Esophagus squamous epithelium (tissue), 5 donors: ENCODE measurements at regions not wholly inside any gene's neighbourhood (a gene's known extent, or its start where the extent isn't known, plus 50 kb on each side); places are given as distances from the start of the nearest gene placed in this dataset.

Experiments used
- DNase-seq: peaks from one replicate; lab custom pipeline; 2025; lab: John Stamatoyannopoulos, UW
- H3K27ac ChIP-seq, 4 donors: fragments of 200-600 bp; sonication (generic); one replicate each; pipeline ENCODE4 v1.5.1; 2016 to 2019; ENCODE audit warnings: mild to moderate bottlenecking in 1 of 4
- H3K27me3 ChIP-seq, 4 donors: fragments of 200-600 bp; sonication (generic); 1 replicate in 3 of 4; 2 replicates in 1 of 4; pipeline versions ENCODE4 v1.5.1 to v1.6.0; 2017 to 2021; ENCODE audit warnings: antibody characterized with exemption in 1 of 4
- H3K36me3 ChIP-seq, 3 donors: fragments of 200-600 bp; sonication (generic); one replicate each; pipeline ENCODE4 v1.5.1; 2016 to 2019
- H3K4me1 ChIP-seq, 3 donors: fragments of 200-600 bp; sonication (generic); one replicate each; pipeline ENCODE4 v1.5.1; 2017 to 2019
- H3K4me3 ChIP-seq, 4 donors: fragments of 200-600 bp; sonication (generic); 1 replicate in 3 of 4; 2 replicates in 1 of 4; pipeline ENCODE4 v1.5.1; 2016 to 2019; ENCODE audit warnings: mild to moderate bottlenecking in 2 of 4, moderate library complexity in 1 of 4
- H3K9me3 ChIP-seq, 3 donors: fragments of 200-600 bp; sonication (generic); one replicate each; pipeline ENCODE4 v1.5.1; 2016 to 2019
- CTCF ChIP-seq, 6 experiments: fragments of 450-650 bp in 4 of 6; fragments of 200-600 bp in 2 of 6; sonication (generic) in 2 of 6; IDR thresholded peaks; one replicate each; pipeline ENCODE4 v1.5.1; 2016 to 2019; ENCODE audit warnings: antibody characterized with exemption in 6 of 6, mild to moderate bottlenecking in 4 of 6, moderate library complexity in 4 of 6
- POLR2A ChIP-seq, 4 donors: fragments of 450-650 bp; IDR thresholded peaks; one replicate each; pipeline ENCODE4 v1.6.1; 2017; ENCODE audit warnings: antibody characterized with exemption in 4 of 4, mild to moderate bottlenecking in 4 of 4, moderate library complexity in 3 of 4
- WGBS, 2 donors: methylation state at CpG; one replicate each; pipeline ENCODE4 v1.1.5; 2018; 5-methylcytosine and 5-hydroxymethylcytosine counted together
- intact Hi-C: fragments of 100-400 bp; cut with DNase I; formaldehyde crosslinking; loops from one replicate; pipeline ENCODE4 v1.15.0; 2022
- donor health status: DM: yes; HTN: yes; CAD: no.

- no peak for DNase-seq
- Histone ChIP-seq H3K27ac (no peak overlapping the region), H3K4me1 (no peaks in the 10 kb centered on the region), H3K9me3 (no peaks in the 10 kb centered on the region), H3K27me3 (no peaks in the 10 kb centered on the region), H3K36me3 (no peaks in the 10 kb centered on the region), H3K4me3 (no peak overlapping the region)
- no peak for TF ChIP-seq CTCF (IDR thresholded peaks at IDR 0.05)
- TF ChIP-seq POLR2A (IDR thresholded peaks at IDR 0.05): no peak
- intact Hi-C loops: no loop called here
- WGBS, 2 donors: 81 to 82% methylated on average over 5 of the region's 5 CpGs
Measured at GRCh38 chr18:39627936-39628335, 2062.3 kb upstream of the CELF4 start.

GRCh38 chr18:39624961-39625360 lies 2059.4 kb upstream of the CELF4 start:
- no peaks in the 10 kb centered on the region for H3K36me3 ChIP-seq
- no peak overlapping the region for H3K4me3 ChIP-seq
- H3K9me3 ChIP-seq: no peaks in the 10 kb centered on the region
- no peak overlapping the region for H3K27ac ChIP-seq
- H3K27me3 ChIP-seq: no peaks in the 10 kb centered on the region
- 68 to 76% methylated on average over 4 of the region's 4 CpGs for WGBS, 2 donors
- intact Hi-C loops: no loop called here
- DNase-seq: no peak
- H3K4me1 ChIP-seq: no peaks in the 10 kb centered on the region
- TF ChIP-seq POLR2A (IDR thresholded peaks at IDR 0.05): no peak
- TF ChIP-seq CTCF (IDR thresholded peaks at IDR 0.05): no peak

GRCh38 chr18:39622431-39622830 lies 2056.8 kb upstream of the CELF4 start:
- H3K9me3 ChIP-seq: peaks cover 0 to 13% (median 0%) of the 10 kb centered on the region in 3 donors
- 82 to 86% methylated on average over 1 of the region's 1 CpG for WGBS, 2 donors
- H3K4me3 ChIP-seq: no peak overlapping the region
- H3K4me1 ChIP-seq: no peaks in the 10 kb centered on the region
- H3K27ac ChIP-seq: no peak overlapping the region
- no peaks in the 10 kb centered on the region for H3K36me3 ChIP-seq
- no peak for TF ChIP-seq CTCF (IDR thresholded peaks at IDR 0.05)
- TF ChIP-seq POLR2A (IDR thresholded peaks at IDR 0.05): no peak
- H3K27me3 ChIP-seq: no peaks in the 10 kb centered on the region
- DNase-seq: no peak
- intact Hi-C loops: no loop called here

- Histone ChIP-seq H3K27ac (no peak overlapping the region), H3K4me3 (no peak overlapping the region), H3K9me3 (peaks cover 0 to 13% (median 0%) of the 10 kb centered on the region in 3 donors), H3K4me1 (no peaks in the 10 kb centered on the region), H3K36me3 (no peaks in the 10 kb centered on the region), H3K27me3 (no peaks in the 10 kb centered on the region)
- no peak for DNase-seq
- no peak for TF ChIP-seq CTCF (IDR thresholded peaks at IDR 0.05)
- no peak for TF ChIP-seq POLR2A (IDR thresholded peaks at IDR 0.05)
- intact Hi-C loops: no loop called here
- 82 to 95% methylated on average over 2 of the region's 2 CpGs for WGBS, 2 donors
Measured at GRCh38 chr18:39620551-39621168, 2055.1 kb upstream of the CELF4 start.

- 100% methylated on average over 7 of the region's 33 CpGs; no CpG with 5 or more reads in 1 of the 2 donors for WGBS, 2 donors
- no peaks in the 10 kb centered on the region for H3K4me1 ChIP-seq
- intact Hi-C loops: no loop called here
Measured at GRCh38 chr18:39618265-39619003, 2052.8 kb upstream of the CELF4 start.

More at GRCh38 chr18:39618265-39619003, 2052.8 kb upstream of the CELF4 start:
- no peaks in the 10 kb centered on the region for H3K27me3 ChIP-seq
- H3K4me3 ChIP-seq: no peak overlapping the region
- H3K27ac ChIP-seq: no peak overlapping the region
- TF ChIP-seq CTCF (IDR thresholded peaks at IDR 0.05) (no peak), POLR2A (IDR thresholded peaks at IDR 0.05) (no peak)
- H3K36me3 ChIP-seq: no peaks in the 10 kb centered on the region
- peaks cover 0 to 13% (median 0%) of the 10 kb centered on the region in 3 donors for H3K9me3 ChIP-seq
- no peak for DNase-seq
